SJCRH30 (cell line): ENCODE measurements at regions not wholly inside any gene's neighbourhood (a gene's known extent, or its start where the extent isn't known, plus 50 kb on each side); places are given as distances from the start of the nearest gene placed in this dataset.
"Not testable (repeated sequence)": the region's sequence is repeated elsewhere in the genome, so short reads cannot be mapped to it uniquely, and the experiment has no call there.

Experiments used
- DNase-seq, 2 experiments: peaks; one replicate each; pipeline ENCODE4 v3.0.0-alpha.2; 2015 to 2020
- H3K27ac ChIP-seq: fragments of 250-450 bp; sonication (Bioruptor Pico); 2 replicates; pipeline ENCODE4 v1.5.1; 2020; ENCODE audit warnings: mild to moderate bottlenecking, moderate library complexity
- H3K27me3 ChIP-seq: fragments of 250-450 bp; sonication (Bioruptor Pico); 2 replicates; pipeline ENCODE4 v1.5.1; 2020; ENCODE audit warnings: mild to moderate bottlenecking, moderate library complexity
- H3K36me3 ChIP-seq: fragments of 250-450 bp; sonication (Bioruptor Pico); 2 replicates; pipeline ENCODE4 v1.5.1; 2020; ENCODE audit warnings: mild to moderate bottlenecking, moderate library complexity
- H3K4me1 ChIP-seq: fragments of 250-450 bp; sonication (Bioruptor Pico); 2 replicates; pipeline ENCODE4 v1.5.1; 2020; ENCODE audit warnings: mild to moderate bottlenecking, moderate library complexity
- H3K4me3 ChIP-seq: fragments of 250-450 bp; sonication (Bioruptor Pico); 2 replicates; pipeline ENCODE4 v1.5.1; 2020; ENCODE audit warnings: mild to moderate bottlenecking, moderate library complexity
- H3K9me3 ChIP-seq: fragments of 250-450 bp; sonication (Bioruptor Pico); replicated peaks from 2 replicates; pipeline ENCODE4 v1.5.1; 2020; ENCODE audit warnings: mild to moderate bottlenecking, moderate library complexity

DNA sequence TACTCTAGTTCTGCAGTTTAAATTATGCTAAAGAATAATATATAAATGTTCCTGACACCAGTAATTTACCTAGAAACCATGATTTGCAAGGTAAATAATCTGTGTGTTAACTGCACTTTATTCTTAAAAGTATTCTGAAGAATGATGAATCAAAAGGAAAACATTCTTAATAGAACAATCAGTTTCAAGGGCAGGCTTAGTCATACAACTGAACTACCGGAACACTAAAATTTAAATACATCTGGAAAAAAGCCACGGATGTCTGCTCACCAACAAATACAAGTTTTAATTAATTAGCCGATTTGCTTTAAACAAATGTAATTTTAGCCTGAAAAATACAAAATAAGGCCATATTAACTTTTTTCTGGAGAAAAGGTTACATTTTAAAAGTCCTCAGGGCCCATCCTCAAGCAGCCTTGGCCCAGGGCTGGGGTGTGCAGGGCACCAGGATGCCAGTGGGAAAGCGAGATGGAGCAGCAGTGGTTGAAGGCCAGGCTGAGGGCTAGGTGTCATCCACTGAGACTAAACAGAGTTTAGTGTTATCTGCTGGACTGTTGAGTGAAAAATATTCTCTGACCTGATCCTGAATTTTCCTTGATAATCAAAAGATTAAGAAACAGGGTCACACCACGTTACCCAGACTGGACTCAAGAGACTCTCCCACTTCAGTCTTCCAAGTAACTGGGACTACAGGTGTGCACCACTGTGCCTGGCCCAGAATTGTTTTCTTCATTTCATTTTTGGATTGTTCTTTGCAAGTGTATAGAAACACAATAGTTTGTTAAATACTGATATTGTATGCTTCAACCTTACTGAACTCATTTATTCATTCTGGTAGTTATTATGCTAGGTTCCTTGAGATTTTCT lies 88.2 kb upstream of the DST start:
- Histone ChIP-seq H3K27me3 (no peaks in the 10 kb centered on the region), H3K4me1 (no peaks in the 10 kb centered on the region), H3K36me3 (no peaks in the 10 kb centered on the region), H3K27ac (no peak overlapping the region), H3K9me3 (no peaks in the 10 kb centered on the region), H3K4me3 (no peak overlapping the region)
- DNase-seq, result no peak

DNA sequence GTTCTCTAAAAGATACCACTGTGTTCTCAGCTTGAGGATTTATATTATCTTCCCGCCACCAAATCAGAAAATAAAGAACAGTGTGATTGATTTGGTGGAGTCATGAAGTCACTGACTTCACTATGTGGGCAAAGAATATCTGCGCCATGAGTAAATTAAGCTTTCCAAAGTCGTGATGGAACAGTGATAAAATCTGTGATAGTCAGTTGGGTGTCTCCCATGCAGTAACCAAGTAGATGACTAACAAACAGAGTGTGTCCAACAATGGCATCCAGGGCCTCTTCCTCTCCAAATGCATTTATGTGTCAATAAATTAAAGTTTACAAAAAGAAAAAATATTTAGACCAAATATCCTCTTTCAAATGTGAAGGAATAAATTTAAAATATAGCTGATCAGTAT lies 87.0 kb upstream of the DST start:
- DNase-seq, result no peak
- no peak overlapping the region for H3K27ac ChIP-seq

GRCh38 chr6:56729166-56729565 lies 86.5 kb upstream of the DST start:
- not testable (repeated sequence) for H3K4me1 ChIP-seq, H3K27ac ChIP-seq, H3K36me3 ChIP-seq, DNase-seq, H3K27me3 ChIP-seq, H3K9me3 ChIP-seq, H3K4me3 ChIP-seq

More for the DNA sequence above, 87.0 kb upstream of the DST start:
- Histone ChIP-seq H3K9me3 (no peaks in the 10 kb centered on the region), H3K4me1 (no peaks in the 10 kb centered on the region), H3K4me3 (no peak overlapping the region), H3K27me3 (no peaks in the 10 kb centered on the region), H3K36me3 (no peaks in the 10 kb centered on the region)

DNA sequence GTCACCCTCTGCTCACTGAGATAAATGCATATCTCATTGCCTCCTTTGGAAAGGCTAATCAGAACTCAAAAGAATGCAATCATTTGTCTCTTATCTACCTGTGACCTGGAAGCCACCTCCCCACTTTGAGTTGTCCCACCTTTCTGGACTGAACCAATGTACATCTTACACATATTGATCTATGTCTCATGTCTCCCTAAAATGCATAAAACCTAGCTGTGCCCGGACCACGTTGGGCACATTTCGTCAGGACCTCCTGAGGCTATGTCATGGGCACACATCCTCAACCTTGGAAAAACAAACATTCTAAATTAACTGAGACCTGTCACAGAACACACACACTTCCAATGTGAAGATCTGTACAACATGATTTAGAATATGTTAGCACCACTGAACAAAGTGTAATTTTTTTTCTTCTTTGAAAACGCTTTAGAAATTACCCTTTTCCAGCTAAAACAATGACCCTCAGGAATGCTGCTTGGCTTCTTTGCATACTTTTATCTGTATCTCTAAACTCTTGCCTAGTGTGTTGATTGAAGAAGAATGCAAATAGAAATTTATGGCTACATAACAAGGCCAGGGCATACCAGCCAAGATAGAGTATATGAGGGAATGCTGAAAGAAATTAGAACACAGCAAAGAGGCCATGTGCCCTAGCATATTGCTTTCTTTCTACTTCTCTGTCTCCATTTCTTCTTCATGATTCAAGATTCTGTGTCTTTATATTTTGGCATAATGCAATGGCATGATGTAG lies 84.6 kb upstream of the DST start:
- Histone ChIP-seq H3K27ac (no peak overlapping the region), H3K4me3 (no peak overlapping the region), H3K4me1 (no peaks in the 10 kb centered on the region), H3K9me3 (no peaks in the 10 kb centered on the region), H3K36me3 (no peaks in the 10 kb centered on the region), H3K27me3 (no peaks in the 10 kb centered on the region)
- DNase-seq, result no peak

GRCh38 chr6:56725254-56725653 lies 82.6 kb upstream of the DST start:
- Histone ChIP-seq H3K4me1 (no peaks in the 10 kb centered on the region), H3K27ac (no peak overlapping the region), H3K4me3 (no peak overlapping the region)

DNA sequence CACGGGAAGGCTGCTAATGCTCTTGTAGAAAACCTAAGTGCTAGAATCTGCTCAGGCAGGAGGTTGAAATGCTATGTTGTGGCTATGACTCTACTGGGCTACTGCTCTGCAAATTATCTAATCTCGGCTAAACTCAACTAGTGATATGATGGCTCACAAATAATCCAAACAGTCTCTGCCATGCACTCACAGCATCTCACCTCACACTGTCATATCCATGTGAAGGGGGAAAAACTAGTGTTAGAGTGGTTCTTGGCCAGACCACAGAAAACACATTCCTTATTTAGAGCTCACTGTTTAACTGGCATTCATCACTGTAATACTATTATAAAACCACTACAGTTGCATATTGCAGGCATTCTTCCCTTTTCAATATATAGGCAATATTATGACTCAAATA lies 81.8 kb upstream of the DST start:
- H3K27ac ChIP-seq, result no peak overlapping the region
- H3K4me3 ChIP-seq, result no peak overlapping the region
- no peaks in the 10 kb centered on the region for H3K4me1 ChIP-seq
- DNase-seq, result no peak
- H3K9me3 ChIP-seq, result no peaks in the 10 kb centered on the region
- H3K27me3 ChIP-seq, result no peaks in the 10 kb centered on the region
- H3K36me3 ChIP-seq, result no peaks in the 10 kb centered on the region

More at GRCh38 chr6:56725254-56725653, 82.6 kb upstream of the DST start:
- no peak for DNase-seq
- H3K9me3 ChIP-seq, result no peaks in the 10 kb centered on the region
- H3K27me3 ChIP-seq, result no peaks in the 10 kb centered on the region
- no peaks in the 10 kb centered on the region for H3K36me3 ChIP-seq

- Histone ChIP-seq H3K36me3 (no peaks in the 10 kb centered on the region), H3K27me3 (no peaks in the 10 kb centered on the region), H3K4me3 (no peak overlapping the region), H3K27ac (no peak overlapping the region), H3K9me3 (peaks cover 5% of the 10 kb centered on the region), H3K4me1 (no peaks in the 10 kb centered on the region)
- no peak for DNase-seq
Observed at GRCh38 chr6:56720882-56721281, 78.2 kb upstream of the DST start.

- not testable (repeated sequence) for H3K4me3 ChIP-seq, DNase-seq, H3K4me1 ChIP-seq, H3K36me3 ChIP-seq, H3K9me3 ChIP-seq, H3K27ac ChIP-seq, H3K27me3 ChIP-seq
Observed at GRCh38 chr6:56720202-56720601, 77.5 kb upstream of the DST start.

GRCh38 chr6:56719315-56720058 lies 76.8 kb upstream of the DST start:
- not testable (repeated sequence) for H3K27ac ChIP-seq, H3K36me3 ChIP-seq, H3K27me3 ChIP-seq, H3K9me3 ChIP-seq, DNase-seq, H3K4me3 ChIP-seq
- peaks cover 14% of the 10 kb centered on the region for H3K4me1 ChIP-seq

- no peak for DNase-seq
- H3K4me1 ChIP-seq, result peaks cover 26% of the 10 kb centered on the region
- no peak overlapping the region for H3K27ac ChIP-seq
- H3K27me3 ChIP-seq, result no peaks in the 10 kb centered on the region
- H3K4me3 ChIP-seq, result no peak overlapping the region
- H3K9me3 ChIP-seq, result peaks cover 5% of the 10 kb centered on the region
- no peaks in the 10 kb centered on the region for H3K36me3 ChIP-seq
Observed at GRCh38 chr6:56718236-56718635, 75.5 kb upstream of the DST start.

- Histone ChIP-seq H3K9me3 (peaks cover 5% of the 10 kb centered on the region), H3K27ac (no peak overlapping the region), H3K4me1 (peaks cover 29% of the 10 kb centered on the region), H3K36me3 (no peaks in the 10 kb centered on the region), H3K27me3 (no peaks in the 10 kb centered on the region), H3K4me3 (no peak overlapping the region)
- DNase-seq, result no peak
Observed at GRCh38 chr6:56716229-56716628, 73.5 kb upstream of the DST start.

DNA sequence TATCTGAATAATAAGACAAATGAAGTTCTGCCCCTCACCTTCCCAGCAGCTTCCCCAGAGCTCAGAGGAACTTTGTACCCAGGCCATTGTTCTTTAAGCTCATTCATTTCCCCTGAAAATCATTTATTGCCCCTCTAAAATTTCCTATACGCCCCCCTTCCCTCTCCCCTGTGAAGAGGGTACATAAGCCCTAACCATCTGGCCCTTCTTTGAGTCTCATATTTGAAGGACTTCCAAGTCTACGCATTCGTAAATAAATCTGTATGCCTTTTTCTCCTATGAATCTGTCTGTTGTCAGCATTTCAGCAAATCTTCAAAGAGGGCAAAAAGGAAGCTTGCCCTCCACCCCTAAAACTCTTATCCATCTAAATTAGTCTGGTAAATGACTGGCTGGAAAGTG lies 73.1 kb upstream of the DST start:
- Histone ChIP-seq H3K27ac (no peak overlapping the region), H3K9me3 (peaks cover 5% of the 10 kb centered on the region), H3K4me1 (peaks cover 29% of the 10 kb centered on the region), H3K36me3 (no peaks in the 10 kb centered on the region), H3K4me3 (no peak overlapping the region), H3K27me3 (no peaks in the 10 kb centered on the region)
- DNase-seq, result no peak

- H3K27ac ChIP-seq, result 0 out of 2 replicates have a peak overlapping the region, but pooled peaks have one; percentile 9
- H3K27me3 ChIP-seq, result no peaks in the 10 kb centered on the region
- peaks cover 5% of the 10 kb centered on the region for H3K9me3 ChIP-seq
- H3K4me3 ChIP-seq, result no peak overlapping the region
- peaks cover 29% of the 10 kb centered on the region for H3K4me1 ChIP-seq
- H3K36me3 ChIP-seq, result no peaks in the 10 kb centered on the region
- peak; percentile 17 to 51 for DNase-seq
Observed at GRCh38 chr6:56714982-56715456, 72.3 kb upstream of the DST start.

- Histone ChIP-seq H3K27ac (no peak overlapping the region), H3K27me3 (no peaks in the 10 kb centered on the region), H3K4me1 (peaks cover 29% of the 10 kb centered on the region), H3K9me3 (peaks cover 5% of the 10 kb centered on the region), H3K4me3 (no peak overlapping the region), H3K36me3 (no peaks in the 10 kb centered on the region)
- DNase-seq, result no peak
Observed at GRCh38 chr6:56714273-56714672, 71.6 kb upstream of the DST start.

DNA sequence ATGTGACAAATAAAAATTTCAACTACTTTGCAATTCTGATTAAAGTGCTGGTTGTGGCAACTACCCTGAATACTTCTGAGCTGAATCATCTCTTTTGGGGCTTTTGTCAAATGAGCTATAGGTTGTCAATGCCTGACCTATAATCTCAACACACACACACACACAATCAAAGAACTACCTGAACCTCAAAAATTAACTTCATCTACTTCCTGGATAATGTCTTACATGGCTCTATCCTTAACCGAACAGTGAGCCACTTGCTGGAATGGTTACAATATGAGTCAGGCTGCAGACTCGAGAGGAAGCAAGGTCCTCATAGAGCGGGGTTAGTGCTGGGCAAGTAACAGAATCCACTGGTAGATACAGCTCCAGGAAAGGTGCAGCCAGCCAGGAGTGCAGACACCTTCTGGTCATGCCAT lies 70.6 kb upstream of the DST start:
- peaks cover 29% of the 10 kb centered on the region for H3K4me1 ChIP-seq
- H3K27ac ChIP-seq, result no peak overlapping the region
- no peak overlapping the region for H3K4me3 ChIP-seq
- no peaks in the 10 kb centered on the region for H3K36me3 ChIP-seq
- H3K9me3 ChIP-seq, result peaks cover 4% of the 10 kb centered on the region
- DNase-seq, result peak; percentile 5 to 13
- H3K27me3 ChIP-seq, result no peaks in the 10 kb centered on the region
